Upper lobe of left lung (tissue), 6 donors: ENCODE measurements at regions not wholly inside any gene's neighbourhood (a gene's known extent, or its start where the extent isn't known, plus 50 kb on each side); places are given as distances from the start of the nearest gene placed in this dataset.

Experiments used
- ATAC-seq, 2 donors: fragments of 200-7000 bp; cut with Tn5 transposase; one replicate each; pipeline ENCODE4 v1.9.1; 2022; ENCODE audit warnings: mild to moderate bottlenecking in 2 of 2, moderate library complexity in 2 of 2; ENCODE audit not compliant: low FRiP score in 2 of 2
- DNase-seq, 2 donors: peaks; one replicate each; pipeline ENCODE4 v3.0.0-alpha.2; 2019 to 2020
- H3K27ac ChIP-seq, 4 donors: fragments of 200-600 bp; sonication (generic); one replicate each; pipeline ENCODE4 v1.5.1; 2016 to 2019
- H3K27me3 ChIP-seq, 4 donors: fragments of 200-600 bp; sonication (generic); one replicate each; pipeline ENCODE4 v1.5.1; 2017 to 2019
- H3K36me3 ChIP-seq, 4 donors: fragments of 200-600 bp; sonication (generic); one replicate each; pipeline ENCODE4 v1.5.1; 2016 to 2019
- H3K4me1 ChIP-seq, 4 donors: fragments of 200-600 bp; sonication (generic); one replicate each; pipeline ENCODE4 v1.5.1; 2018 to 2019
- H3K4me3 ChIP-seq, 4 donors: fragments of 200-600 bp; sonication (generic); one replicate each; pipeline ENCODE4 v1.5.1; 2017 to 2019; ENCODE audit warnings: mild to moderate bottlenecking in 2 of 4, moderate library complexity in 1 of 4
- H3K9me3 ChIP-seq, 4 donors: fragments of 200-600 bp; sonication (generic); one replicate each; pipeline ENCODE4 v1.5.1; 2018 to 2019
- CTCF ChIP-seq, 6 experiments: fragments of 450-650 bp in 4 of 6; fragments of 200-600 bp in 2 of 6; sonication (generic) in 2 of 6; IDR thresholded peaks; one replicate each; pipeline ENCODE4 v1.5.1; 2016 to 2019; ENCODE audit warnings: antibody characterized with exemption in 6 of 6
- EP300 ChIP-seq, 4 donors: sonication (generic); formaldehyde crosslinking; IDR thresholded peaks; one replicate each; pipeline ENCODE4 v1.5.1; 2017; ENCODE audit warnings: antibody characterized with exemption in 4 of 4, control low read depth in 2 of 4
- POLR2A ChIP-seq, 4 donors: fragments of 450-650 bp; IDR thresholded peaks; one replicate each; pipeline ENCODE4 v1.5.1; 2016 to 2017; ENCODE audit warnings: antibody characterized with exemption in 4 of 4, mild to moderate bottlenecking in 2 of 4
- POLR2AphosphoS5 ChIP-seq, 2 donors: sonication (generic); formaldehyde crosslinking; IDR thresholded peaks; one replicate each; pipeline ENCODE4 v1.5.1; 2017; ENCODE audit warnings: antibody characterized with exemption in 2 of 2
- WGBS, 2 donors: methylation state at CpG; one replicate each; pipeline ENCODE4 v1.1.5; 2017 to 2018; 5-methylcytosine and 5-hydroxymethylcytosine counted together
- donor health status: DM: no; HTN: no; CAD: no; lungs with moderate emphysema.
- donor health status: DM: no; HTN: yes; CAD: no; lungs with severe emphysema.

GRCh38 chr1:186740324-186740723, 60.1 kb upstream of the PTGS2 start:
- no peaks in the 10 kb centered on the region for H3K36me3 ChIP-seq

GRCh38 chr1:186739515-186739914, 59.3 kb upstream of the PTGS2 start:
- no peak for TF ChIP-seq EP300 (IDR thresholded peaks at IDR 0.05)
- no peak for TF ChIP-seq CTCF (IDR thresholded peaks at IDR 0.05)
- TF ChIP-seq POLR2AphosphoS5 (IDR thresholded peaks at IDR 0.05), result no peak
- TF ChIP-seq POLR2A (IDR thresholded peaks at IDR 0.05), result no peak
- no peak overlapping the region for H3K27ac ChIP-seq

More at GRCh38 chr1:186740324-186740723, 60.1 kb upstream of the PTGS2 start:
- H3K4me1 ChIP-seq, result no peaks in the 10 kb centered on the region
- H3K27me3 ChIP-seq, result no peaks in the 10 kb centered on the region
- H3K9me3 ChIP-seq, result no peaks in the 10 kb centered on the region
- DNase-seq, result no peak
- no peak for TF ChIP-seq POLR2AphosphoS5 (IDR thresholded peaks at IDR 0.05)
- TF ChIP-seq POLR2A (IDR thresholded peaks at IDR 0.05), result no peak
- TF ChIP-seq EP300 (IDR thresholded peaks at IDR 0.05), result no peak
- TF ChIP-seq CTCF (IDR thresholded peaks at IDR 0.05), result no peak
- no peak overlapping the region for H3K27ac ChIP-seq
- 78 to 82% methylated on average over 2 of the region's 2 CpGs for WGBS, 2 donors
- no peak overlapping the region for H3K4me3 ChIP-seq
- no peak for ATAC-seq

GRCh38 chr1:186738926-186739325, 58.7 kb upstream of the PTGS2 start:
- H3K27ac ChIP-seq, result no peak overlapping the region
- no peak for ATAC-seq
- H3K36me3 ChIP-seq, result no peaks in the 10 kb centered on the region
- WGBS, 2 donors, result 30 to 56% methylated on average over 1 of the region's 1 CpG
- no peak overlapping the region for H3K4me3 ChIP-seq
- TF ChIP-seq POLR2A (IDR thresholded peaks at IDR 0.05), result no peak
- TF ChIP-seq CTCF (IDR thresholded peaks at IDR 0.05), result no peak
- no peak for TF ChIP-seq POLR2AphosphoS5 (IDR thresholded peaks at IDR 0.05)
- no peak for TF ChIP-seq EP300 (IDR thresholded peaks at IDR 0.05)
- no peaks in the 10 kb centered on the region for H3K27me3 ChIP-seq
- H3K9me3 ChIP-seq, result no peaks in the 10 kb centered on the region
- no peaks in the 10 kb centered on the region for H3K4me1 ChIP-seq
- no peak for DNase-seq

More at GRCh38 chr1:186739515-186739914, 59.3 kb upstream of the PTGS2 start:
- DNase-seq (no peak), ATAC-seq (no peak)
- Histone ChIP-seq H3K27me3 (no peaks in the 10 kb centered on the region), H3K36me3 (no peaks in the 10 kb centered on the region), H3K4me1 (no peaks in the 10 kb centered on the region), H3K9me3 (no peaks in the 10 kb centered on the region), H3K4me3 (no peak overlapping the region)
- WGBS, 2 donors, result 88% methylated on average over 4 of the region's 4 CpGs

- WGBS, 2 donors, result 90 to 94% methylated on average over 4 of the region's 4 CpGs
- ATAC-seq (no peak), DNase-seq (no peak)
- TF ChIP-seq EP300 (IDR thresholded peaks at IDR 0.05) (no peak), POLR2A (IDR thresholded peaks at IDR 0.05) (no peak), CTCF (IDR thresholded peaks at IDR 0.05) (no peak), POLR2AphosphoS5 (IDR thresholded peaks at IDR 0.05) (no peak)
- H3K27me3 ChIP-seq, result no peaks in the 10 kb centered on the region
- no peaks in the 10 kb centered on the region for H3K36me3 ChIP-seq
- H3K4me1 ChIP-seq, result no peaks in the 10 kb centered on the region
- H3K4me3 ChIP-seq, result no peak overlapping the region
- H3K9me3 ChIP-seq, result no peaks in the 10 kb centered on the region
- H3K27ac ChIP-seq, result no peak overlapping the region
These were observed 56.9 kb upstream of the PTGS2 start for GRCh38 chr1:186736971-186737685.

- no peak for DNase-seq
- no peaks in the 10 kb centered on the region for H3K4me1 ChIP-seq
- WGBS, 2 donors, result 96 to 100% methylated on average over 1 of the region's 1 CpG
- ATAC-seq, result no peak
- TF ChIP-seq POLR2A (IDR thresholded peaks at IDR 0.05), result no peak
- TF ChIP-seq EP300 (IDR thresholded peaks at IDR 0.05), result no peak
- TF ChIP-seq CTCF (IDR thresholded peaks at IDR 0.05), result no peak
- TF ChIP-seq POLR2AphosphoS5 (IDR thresholded peaks at IDR 0.05), result no peak
- H3K9me3 ChIP-seq, result no peaks in the 10 kb centered on the region
- no peaks in the 10 kb centered on the region for H3K36me3 ChIP-seq
- no peak overlapping the region for H3K27ac ChIP-seq
- no peak overlapping the region for H3K4me3 ChIP-seq
- no peaks in the 10 kb centered on the region for H3K27me3 ChIP-seq
These were observed 55.2 kb upstream of the PTGS2 start for GRCh38 chr1:186735463-186735862.
